T-helper 2 cell treated with Interferon-gamma antibody and Interleukin-4, amounts not matched to agents 100 ng/mL and 5 ng/mL, for 36 hours (primary cell): ENCODE measurements at regions not wholly inside any gene's neighbourhood (a gene's known extent, or its start where the extent isn't known, plus 50 kb on each side); places are given as distances from the start of the nearest gene placed in this dataset.
"Not testable (repeated sequence)": the region's sequence is repeated elsewhere in the genome, so short reads cannot be mapped to it uniquely, and the experiment has no call there.

Experiments
- intact Hi-C: fragments of 100-400 bp; cut with micrococcal nuclease; formaldehyde crosslinking; loops from one replicate; pipeline ENCODE4 v1.15.1; 2023

DNA sequence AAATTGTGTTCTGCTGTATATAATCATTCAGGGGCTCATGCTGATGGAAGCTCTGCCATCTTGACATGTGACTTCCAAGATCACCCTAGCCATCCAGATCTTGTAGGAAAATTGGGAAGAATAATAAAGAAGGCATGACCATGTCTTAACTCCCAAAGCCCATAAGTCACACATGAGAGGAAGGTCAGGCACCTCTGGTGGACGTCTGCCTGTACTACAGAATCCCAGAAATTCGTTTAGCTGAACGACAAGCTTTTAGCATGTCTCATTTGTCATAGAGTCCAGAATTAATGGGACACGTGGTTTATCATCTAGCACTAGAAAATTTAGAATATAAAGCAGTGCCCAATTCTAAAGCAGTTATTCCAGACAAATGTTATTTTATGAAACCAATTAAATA is 212.7 kb downstream of the CENPC start:
- intact Hi-C loops = no loop called here

DNA sequence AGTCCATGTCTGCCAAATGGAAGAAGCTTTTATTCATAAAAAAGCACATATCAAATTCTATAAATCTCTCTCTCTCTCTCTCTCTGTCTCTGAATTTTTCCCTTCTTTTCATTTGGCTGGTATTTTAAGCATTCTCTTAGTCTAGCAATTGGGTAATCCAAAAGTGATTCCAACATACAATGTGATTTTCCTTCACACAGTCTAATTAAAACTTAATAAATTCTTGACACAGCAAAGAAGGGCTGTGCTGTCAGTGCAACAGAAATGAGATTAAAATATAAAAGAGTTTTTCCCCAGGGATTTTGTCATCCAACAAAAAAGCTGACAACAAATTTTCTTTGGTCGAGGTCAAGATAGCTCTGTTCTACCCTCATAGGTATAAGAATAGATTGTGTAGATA is 216.9 kb downstream of the CENPC start:
- intact Hi-C loops = no loop called here

DNA sequence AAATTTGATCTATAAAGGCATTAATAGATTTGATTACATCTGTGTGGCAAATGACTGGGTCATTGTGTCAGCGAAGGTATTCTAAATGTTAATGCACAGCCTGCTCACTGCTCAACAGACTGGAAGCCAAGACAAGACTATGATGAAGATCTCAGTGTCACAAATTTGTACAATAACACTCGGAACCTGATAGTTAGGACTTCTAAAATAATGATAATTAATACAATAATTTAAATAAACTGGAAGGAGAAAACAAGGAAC is 217.4 kb downstream of the CENPC start:
- intact Hi-C loops = no loop called here

DNA sequence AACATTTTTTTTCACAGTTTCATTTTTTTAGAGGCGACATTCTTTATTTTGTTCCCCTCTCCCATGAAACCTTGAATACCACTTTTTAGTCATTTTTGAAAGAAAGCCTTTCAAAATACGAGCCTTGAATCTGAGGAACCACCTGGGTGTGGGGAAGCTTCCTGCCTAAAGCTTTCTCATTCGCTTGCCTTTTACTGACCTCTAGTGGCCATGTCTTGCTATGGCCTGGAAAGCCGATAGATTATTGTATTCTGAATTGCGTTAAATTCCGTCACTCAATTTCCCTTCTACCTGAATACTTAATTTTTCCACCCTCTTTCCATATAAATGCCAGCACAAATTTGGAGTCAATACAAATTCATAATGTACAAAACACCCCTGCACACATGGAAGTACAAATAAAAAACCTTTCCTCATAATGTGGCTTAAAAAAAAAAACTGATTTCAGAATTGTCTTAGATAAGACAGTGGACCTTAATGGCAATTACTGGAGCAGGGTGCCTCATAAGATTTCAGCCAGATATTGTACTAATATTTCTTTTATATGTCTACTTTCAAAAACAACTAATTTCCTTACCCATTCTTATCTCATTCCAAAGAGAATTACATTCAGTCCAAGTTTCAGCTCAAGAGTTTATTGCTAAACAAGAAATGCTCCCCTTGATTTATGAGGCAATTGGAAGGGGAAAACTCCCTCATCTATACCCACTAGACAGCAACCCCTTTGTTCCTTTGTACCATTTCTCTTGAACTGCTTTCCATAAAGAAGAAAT is 217.9 kb downstream of the CENPC start:
- intact Hi-C loops = loop anchor here (1.0 kb wide), 1 partner anchor 239 kb away; no protein-coding TSS in a partner anchor

DNA sequence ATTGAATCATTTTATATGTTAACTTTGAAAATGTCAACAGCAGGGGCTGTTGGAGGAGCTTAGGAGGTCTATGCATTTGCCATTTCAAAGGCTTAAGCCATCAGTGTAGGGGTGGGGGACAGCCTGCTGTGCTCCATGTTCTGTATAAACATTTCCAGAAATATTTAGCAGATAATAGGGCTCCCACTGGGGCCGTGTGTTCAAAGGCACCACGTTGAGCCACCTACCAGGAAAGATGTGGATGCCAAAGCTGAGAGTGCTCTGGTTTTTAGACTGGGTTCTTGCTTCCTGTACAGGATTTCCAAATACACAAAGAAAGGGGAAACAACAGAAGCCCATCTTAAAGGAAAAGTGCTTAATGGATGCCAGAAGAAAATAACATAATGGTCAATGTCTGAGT is 219.5 kb downstream of the CENPC start:
- intact Hi-C loops = no loop called here

DNA sequence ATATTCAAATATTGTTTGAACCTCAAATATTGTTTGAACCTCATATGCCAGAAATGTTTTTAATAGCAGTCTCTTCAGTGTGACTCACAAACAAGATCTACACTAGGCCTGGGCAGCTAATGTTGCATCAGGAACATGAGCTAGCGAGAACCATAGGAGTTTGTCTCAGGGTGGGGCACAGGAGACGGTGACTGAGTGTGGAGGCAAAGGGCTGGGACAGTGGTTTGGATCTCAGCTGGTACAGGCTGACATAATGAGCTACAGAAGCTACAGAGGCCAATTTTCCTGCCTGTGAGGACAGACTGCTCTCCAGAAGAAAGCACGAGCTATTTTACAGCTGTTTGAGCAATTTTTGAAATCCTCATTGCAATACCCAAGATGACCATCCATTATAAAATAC is 224.7 kb downstream of the CENPC start:
- intact Hi-C loops = no loop called here

DNA sequence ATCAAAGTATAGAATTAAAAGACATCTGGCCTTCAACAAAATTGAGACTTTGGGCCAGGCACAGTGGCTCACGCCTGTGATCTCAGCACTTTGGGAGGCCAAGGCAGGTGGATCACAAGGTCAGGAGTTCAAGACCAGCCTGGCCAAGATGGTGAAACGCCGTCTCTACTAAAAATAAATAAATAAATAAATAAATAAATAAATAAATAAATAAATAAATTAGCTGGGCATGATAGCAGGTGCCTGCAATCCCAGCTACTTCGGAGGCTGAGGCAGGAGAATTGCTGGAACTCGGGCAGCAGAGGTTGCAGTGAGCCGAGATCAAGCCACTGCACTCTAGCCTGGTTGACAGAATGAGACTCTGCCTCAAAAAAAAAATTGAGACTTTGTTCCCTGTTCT is 225.7 kb downstream of the CENPC start:
- intact Hi-C loops = not testable (repeated sequence)

DNA sequence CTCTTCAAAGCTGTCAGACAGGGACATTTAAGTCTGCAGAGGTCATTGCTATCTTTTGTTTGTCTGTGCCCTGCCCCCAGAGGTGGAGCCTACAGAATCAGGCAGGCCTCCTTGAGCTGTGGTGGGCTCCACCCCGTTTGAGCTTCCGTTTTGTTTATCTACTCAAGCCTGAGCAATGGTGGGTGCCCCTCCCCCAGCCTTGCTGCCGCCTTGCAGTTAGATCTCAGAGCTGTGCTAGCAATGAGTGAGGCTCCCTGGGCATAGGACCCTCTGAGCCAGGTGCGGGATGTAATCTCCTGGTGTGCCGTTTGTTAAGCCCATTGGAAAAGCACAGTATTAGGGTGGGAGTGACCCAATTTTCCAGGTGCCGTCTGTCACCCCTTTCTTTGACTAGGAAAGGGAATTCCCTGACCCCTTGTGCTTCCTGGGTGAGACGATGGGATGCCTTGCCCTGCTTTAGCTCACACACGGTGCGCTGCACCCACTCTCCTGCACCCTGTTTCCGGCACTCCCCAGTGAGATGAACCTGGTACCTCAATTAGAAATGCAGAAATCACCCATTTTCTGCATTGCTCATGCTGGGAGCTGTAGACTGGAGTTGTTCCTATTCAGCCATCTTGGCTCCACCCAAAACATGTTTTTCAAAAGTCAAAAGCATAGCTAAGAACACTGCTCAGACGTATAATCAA is 244.7 kb downstream of the CENPC start:
- intact Hi-C loops = not testable (repeated sequence)

DNA sequence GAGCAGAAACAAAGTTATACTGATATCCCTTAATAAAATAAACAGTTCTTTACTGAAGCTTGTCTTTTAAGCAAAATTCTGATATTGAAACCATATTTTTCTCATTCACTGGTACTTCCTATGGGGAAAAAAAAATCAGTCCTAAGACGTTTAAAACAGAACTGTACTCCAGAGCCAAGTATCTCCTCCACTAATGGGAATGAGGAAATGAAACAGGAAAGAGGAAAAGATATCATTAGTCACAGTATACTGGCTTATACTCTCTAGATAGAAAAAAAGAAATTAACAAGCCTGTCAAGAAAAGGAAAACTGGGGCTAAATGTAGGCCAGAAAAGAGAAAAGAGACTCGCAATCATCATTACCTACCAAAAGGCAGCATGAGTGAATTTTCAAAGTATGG is 252.7 kb downstream of the CENPC start:
- intact Hi-C loops = no loop called here

DNA sequence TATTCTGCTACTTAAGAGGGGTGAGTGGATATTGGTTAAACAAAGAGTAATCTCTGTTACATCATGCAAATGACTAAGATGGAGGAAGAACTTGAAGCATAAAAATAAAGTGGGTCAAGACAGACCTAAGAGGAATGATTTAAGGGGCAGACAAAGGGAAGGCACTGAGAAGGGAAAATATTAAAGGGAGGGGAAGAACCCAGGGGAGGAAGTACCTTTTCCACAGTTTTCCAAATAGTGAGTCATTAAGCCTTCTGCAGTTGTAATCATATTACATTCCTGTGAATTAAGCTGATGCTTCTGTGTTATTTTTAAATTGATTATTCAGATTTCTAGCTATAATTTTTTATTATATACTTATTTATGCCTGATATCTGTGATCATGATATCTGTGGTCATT is 253.3 kb downstream of the CENPC start:
- intact Hi-C loops = no loop called here

DNA sequence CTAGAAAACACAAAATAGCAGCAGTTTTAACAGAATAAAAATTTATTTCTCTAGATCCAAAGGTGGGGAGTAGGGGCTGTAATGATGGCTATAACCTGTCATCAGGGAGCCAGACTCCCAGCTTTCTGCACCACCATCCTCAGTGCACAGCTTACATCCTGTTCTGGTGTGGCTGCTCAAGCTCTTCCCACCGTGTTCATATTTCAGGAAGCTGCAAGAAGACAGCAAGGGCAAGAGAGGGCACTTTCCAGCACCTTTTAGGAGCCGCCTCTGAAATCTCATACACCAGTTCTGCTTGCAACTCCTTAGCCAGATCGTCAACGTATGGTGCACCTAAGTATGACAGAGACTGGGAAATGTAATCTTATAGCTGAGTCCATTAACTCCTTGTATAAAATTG is 253.7 kb downstream of the CENPC start:
- intact Hi-C loops = no loop called here

DNA sequence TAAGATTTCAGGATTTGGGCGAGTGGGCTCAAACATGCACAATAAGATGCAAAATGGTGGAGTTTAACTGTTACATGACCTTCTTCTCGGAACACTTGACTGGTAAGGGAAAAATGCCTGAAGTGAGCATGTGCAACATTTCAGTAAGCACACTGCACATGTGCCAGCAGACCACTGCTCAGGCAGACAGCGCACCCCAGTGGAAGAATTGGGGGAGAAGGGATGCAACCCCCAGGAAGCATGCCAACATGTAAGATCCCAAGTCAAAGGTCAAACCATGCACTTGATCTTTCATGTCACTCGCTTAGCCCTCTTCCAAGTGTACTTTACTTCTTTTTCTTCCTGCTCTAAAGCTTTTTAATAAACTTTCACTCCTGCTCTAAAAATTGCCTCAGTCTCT is 256.3 kb downstream of the CENPC start:
- intact Hi-C loops = no loop called here

DNA sequence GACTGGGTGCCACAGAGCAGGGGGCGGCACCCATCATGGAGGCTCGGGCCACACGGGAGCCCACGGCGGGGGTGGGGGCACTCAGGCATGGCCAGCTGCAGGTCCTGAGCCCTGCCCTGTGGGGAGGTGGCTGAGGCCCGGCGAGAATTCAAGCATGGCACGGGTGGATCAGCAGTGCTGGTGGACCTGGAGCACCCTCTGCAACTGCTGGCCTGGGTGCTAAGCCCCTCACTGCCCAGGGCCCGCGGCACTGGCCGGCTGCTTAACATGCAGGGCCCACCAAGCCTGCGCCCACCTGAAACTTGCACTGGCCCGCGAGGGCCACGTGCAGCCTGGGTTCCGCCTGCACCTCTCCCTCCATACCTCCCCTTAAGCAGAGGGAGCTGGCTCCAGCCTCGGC is 258.6 kb downstream of the CENPC start:
- intact Hi-C loops = no loop called here

DNA sequence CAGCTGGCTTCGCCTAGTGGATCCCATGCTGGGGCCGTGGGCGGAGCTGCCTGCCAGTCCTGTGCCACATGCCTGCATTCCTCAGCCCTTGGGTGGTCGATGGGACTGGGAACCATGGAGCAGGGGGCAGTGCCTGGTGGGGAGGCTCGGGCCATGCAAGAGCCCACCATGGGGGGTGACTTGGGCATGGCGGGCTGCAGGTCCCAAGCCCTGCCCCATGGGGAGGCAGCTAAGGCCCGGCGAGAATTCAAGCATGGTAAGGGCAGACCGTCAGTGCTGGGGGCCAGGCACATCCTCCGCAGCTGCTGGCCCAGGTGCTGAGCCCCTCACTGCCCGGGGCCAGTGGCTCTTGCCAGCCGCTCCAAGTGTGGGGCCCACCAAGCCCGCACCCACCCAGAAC is 262.6 kb downstream of the CENPC start:
- intact Hi-C loops = no loop called here

DNA sequence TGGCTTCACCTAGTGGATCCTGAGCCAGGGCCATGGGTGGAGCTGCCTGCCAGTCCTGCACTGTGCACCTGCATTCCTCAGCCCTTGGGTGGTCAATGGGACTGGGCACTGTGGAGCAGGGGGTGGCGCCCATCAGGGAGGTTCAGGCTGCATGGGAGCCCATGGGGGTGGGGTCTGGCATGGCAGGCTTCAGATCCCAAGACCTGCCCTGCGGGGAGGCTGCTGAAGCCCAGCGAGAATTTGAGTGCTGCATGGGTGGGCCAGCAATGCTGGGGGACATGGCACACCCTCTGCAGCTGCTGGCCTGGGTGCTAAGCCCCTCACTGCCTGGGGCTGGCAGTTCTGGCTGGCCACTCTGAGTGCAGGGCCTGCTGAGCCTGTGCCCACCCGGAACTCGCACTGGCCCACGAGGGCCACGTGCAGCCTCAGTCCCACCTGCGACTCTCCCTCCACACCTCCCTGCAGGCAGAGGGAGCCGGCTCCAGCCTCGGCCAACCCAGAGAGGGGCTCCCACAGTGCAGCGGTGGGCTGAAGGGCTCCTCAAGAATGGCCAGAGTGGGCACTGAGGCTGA is 270.0 kb downstream of the CENPC start:
- intact Hi-C loops = no loop called here

DNA sequence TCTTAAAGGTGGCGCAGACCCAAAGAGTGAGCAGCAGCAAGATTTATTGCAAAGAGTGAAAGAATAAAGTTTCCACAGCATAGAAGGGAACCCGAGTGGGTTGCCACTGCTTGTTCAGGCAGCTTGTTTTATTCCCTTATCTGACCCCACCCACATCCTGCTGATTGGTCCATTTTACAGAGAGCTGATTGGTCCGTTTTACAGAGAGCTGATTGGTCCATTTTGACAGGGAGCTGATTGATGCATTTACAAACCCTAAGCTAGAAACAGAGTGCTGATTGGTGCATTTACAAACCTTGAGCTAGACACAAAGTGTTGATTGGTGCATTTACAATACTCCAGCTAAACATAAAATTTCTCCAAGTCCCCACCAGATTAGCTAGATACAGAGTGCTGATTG is 270.6 kb downstream of the CENPC start:
- intact Hi-C loops = not testable (repeated sequence)

DNA sequence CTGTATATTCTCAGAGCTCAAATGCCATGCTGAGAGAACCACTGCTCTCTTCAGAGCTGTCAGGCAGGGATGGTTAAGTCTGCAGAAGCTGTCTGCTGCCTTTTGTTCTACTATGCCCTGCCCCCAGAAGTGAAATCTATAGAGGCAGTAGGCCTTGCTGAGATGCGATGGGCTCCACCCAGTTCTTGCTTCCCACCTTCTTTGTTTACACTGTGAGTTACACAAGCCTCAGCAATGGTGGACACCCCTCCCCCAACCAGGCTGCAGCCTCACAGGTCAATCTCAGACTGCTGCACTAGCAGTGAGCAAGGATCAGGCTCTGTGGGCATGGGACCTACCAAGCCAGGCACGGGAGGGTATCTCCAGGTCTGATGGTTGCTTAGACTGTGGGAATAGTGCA is 271.6 kb downstream of the CENPC start:
- intact Hi-C loops = no loop called here

DNA sequence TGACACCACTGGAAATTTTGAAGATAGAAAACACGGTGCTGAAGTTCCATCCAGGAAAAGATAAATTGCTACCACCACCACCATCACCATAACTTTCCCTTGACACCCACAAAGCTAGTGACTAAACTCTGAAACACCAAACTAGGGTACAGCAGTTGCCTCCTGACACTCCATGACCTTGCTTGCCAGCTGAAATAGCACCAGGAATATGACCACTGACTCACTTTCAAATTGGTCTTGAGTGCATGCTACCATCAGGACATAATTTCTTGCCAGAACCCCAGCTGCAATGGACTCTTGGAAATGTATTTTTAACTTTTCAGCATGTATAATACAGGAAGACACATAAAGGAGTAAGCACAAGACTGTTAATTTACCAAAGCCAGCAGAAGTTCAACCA is 283.3 kb downstream of the CENPC start:
- intact Hi-C loops = no loop called here

DNA sequence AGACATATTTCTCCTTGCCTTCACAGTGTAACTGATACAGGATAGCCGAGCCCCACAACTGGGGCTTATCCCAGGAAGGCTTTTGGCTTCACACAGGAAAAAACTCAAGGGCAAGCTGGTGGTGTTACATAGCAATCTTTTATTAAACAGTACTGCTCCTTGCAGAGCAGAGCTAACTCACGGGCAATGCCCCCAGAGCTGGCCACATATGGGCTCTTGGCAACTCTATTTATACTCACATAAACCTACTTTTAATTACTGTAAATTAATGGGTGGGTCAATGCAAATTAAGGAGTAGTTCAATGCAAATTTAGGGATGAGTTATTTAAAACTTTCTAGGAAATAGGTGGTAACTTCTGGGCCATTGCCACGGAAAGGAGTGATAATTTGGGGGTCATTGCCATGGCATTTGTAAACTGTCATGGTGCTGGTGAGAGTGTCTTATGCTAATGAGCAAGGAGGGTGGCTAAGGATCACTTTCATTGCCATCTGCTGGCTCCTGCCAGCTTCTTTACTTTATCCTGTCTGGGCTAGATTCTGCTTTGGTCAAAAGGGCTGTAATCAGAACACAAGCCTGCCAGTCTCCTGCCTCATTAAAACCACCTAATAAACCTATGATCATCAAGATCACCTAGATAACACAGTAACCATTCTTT is 288.8 kb downstream of the CENPC start:
- intact Hi-C loops = no loop called here

DNA sequence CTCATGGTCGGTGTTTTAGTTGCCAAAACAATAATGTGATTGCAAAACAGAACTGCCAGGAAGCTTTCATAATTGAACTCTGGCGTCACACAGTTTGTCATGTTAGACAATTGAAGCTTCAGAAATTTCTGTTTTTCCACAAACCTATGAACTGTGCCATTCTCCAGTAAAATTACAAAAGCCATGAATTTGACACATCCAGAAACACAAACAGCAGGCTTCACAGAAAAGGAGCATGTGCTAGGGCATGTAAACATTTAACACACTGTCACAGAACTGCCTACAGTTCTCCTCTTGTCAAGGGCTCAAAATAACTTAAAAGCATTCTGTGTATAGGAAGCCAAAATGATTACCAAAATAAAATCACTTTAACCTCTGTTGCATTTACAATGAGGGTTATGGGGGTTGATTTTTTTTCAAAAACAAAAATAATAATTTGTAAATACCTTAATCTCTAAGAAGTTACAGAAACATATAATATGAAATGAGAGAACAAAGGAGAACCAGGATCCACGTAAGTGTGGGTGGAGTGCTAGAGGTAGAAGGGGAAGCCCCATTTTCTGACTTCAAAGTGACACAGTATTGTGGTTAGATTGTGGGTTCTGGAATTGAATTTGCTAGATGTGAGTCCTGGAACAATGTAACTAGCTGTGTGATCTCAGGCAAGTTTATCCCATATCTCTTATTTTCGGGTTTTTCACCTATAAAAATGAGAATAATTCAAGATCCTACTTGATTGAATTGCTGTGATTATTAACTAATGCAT is 295.0 kb downstream of the CENPC start:
- intact Hi-C loops = no loop called here

DNA sequence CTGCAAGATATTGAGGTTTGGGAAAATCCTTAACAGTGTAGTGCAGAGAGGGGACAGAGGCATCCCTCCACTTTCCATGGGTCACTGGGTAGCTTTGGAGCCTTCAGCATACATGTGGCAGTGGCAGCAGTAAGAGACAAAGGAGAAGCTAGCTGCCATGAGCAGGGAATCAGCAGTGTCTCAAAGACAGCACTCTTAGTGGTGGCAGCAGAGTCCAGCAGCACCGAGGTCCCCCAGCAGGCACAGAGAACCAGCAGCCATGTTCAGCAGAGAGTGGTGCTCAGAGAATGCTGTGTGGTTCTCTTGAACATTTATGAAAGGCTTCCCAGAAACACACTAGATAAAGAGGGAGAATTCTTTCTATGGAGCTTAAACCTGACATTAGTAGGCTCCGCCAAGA is 308.5 kb downstream of the CENPC start:
- intact Hi-C loops = no loop called here

DNA sequence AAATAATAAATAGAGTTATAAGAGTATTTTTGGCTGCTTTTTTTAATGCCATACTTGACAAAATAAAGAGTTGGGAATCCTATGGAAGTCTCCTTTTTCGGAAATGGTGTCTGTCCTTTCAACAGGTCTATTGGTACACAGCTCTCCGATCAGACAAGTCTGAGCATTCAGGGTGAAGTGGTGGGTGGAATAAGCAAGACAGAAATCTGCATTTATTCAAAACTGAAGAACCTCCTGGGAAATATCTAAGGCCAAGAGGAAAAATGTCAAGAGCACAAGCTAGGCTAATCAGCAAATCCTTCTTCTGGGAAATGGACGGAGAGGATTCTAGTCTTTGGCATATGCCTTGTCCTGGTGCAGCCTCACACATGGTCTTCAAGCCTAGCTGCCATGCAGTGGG is 309.0 kb downstream of the CENPC start:
- intact Hi-C loops = no loop called here
